Cerebellar cortex (tissue), 1 donor: ENCODE measurements at regions not wholly inside any gene's neighbourhood (a gene's known extent, or its start where the extent isn't known, plus 50 kb on each side); places are given as distances from the start of the nearest gene placed in this dataset.
"Not testable (repeated sequence)": the region's sequence is repeated elsewhere in the genome, so short reads cannot be mapped to it uniquely, and the experiment has no call there.

Source experiments
- DNase-seq: peaks from one replicate; pipeline ENCODE4 v3.0.0-alpha.2; 2015; ENCODE audit warnings: low spot score

DNA sequence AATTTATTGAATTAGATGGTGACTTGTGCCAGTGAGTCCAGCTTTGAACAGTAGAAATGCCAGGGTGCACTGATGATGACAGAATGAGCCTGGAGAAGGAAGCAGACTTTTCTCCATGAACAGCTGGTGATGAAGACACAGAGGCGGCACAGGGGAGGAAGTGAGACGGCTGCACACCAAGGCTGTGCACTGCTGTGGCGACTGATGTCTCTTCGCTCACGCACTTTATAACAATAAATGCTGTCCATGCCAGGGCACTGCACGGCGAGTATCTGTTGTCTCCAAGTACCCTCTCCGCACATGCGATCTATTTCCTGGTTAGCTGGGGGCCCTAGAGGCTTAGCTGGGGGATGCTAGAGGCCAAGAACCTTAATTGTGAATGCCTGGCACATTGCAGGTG, 175.2 kb downstream of the TMEM200C start:
- DNase-seq, result no peak

DNA sequence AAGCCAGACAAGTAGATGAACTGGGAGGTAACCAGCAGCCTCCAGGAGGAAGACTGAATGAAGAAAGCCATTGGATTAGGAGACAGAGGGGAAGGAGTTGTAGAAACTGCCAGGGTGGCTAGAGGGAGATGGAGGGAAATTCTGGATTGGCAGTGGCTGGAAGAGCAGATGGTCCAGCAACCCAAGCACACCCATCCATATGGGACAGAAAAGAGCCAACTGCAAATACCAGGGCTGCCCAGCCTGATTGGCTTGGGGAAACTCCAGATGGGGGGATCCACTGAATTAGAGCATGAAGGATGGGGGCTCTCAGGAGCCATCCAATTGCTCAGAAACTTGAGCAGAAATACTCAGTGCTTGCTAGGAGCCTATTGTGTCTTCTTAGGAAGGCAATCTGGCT, 173.5 kb upstream of the EPB41L3 start:
- DNase-seq, result peak; percentile 92

DNA sequence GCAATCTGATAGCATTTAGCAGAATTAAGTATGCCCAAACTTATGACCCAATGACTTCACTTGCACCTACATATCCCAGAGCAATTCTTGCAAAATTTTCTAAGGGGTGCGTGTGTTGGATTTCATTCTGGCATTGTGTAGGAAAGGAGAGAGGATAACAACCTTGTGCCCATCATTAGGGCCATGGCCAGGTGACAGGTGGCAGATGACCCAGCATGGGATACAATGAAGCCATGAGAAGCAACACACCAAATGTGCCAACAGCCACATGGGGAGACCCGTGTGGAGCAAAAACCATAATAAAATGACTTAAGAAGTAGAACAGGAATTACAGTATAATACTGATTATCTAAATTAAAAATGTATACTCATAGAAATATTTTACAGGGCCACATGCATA, 166.9 kb upstream of the EPB41L3 start:
- peak; percentile 90 for DNase-seq

DNA sequence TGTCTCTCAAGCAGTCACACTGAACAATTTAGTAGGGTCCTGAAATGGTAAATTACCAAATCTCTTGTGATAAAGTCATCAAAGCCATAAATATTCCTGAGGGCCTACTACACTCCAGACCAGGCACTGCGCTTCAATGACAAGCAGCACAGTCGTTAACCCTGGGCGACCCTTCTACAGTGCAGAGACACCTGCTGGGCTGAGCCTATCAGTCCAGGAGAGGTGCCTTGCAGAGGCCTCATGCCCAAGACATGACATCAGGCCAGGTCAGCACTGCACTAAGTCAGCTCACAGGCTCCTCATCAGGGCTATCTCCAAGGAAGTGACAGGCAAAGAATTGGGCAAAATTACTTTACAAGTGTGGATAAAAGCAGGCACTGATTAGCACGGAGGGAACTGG, 166.4 kb upstream of the EPB41L3 start:
- no peak for DNase-seq

DNA sequence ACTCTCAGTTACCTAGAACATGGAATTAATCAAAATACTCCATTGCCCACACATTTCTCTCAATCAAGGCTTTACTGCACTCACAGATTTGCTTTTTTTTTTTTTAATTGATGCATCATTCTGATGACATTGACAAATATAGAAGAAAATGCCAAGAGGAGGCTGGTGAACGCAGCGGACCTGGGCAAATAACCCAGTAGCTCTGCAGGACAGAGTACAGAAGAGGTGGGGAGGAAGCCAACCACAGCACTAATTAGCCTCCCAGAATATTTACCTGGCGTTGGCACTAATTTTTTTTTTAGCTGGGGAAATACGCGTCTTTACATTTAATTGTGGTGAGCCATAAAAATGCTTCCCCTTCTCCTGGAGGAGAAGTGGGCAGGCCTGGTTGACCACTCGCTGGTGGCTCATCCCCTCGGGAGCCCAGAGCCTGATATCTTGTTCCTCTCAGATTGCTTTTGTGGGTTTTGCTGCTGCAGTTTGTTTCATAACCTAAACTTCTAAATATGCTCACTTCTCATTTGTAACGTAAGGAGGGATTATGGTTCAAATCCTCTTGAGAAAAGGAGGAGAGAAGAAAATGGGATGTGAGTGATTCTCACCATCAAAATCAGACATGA, 165.8 kb upstream of the EPB41L3 start:
- peak; percentile 76 for DNase-seq

DNA sequence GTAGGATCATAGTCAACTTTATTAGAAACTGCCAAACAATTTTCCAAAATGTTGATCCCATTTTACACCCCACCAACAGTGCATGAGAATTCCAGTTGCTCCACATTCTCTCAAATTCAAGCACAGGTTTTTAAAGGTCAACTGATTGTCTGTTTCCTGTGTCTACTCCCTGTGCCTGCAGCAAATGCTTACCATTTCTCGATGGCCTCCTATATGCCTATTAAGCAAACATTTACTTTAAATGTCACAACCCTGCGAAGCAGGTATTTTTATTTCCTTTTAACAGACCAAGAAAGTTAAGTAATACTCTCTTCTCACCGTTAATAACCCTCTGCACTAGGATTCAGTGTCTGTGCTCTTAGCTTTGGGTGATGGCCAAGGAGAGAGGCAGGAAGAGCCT, 163.8 kb upstream of the EPB41L3 start:
- DNase-seq, result no peak

DNA sequence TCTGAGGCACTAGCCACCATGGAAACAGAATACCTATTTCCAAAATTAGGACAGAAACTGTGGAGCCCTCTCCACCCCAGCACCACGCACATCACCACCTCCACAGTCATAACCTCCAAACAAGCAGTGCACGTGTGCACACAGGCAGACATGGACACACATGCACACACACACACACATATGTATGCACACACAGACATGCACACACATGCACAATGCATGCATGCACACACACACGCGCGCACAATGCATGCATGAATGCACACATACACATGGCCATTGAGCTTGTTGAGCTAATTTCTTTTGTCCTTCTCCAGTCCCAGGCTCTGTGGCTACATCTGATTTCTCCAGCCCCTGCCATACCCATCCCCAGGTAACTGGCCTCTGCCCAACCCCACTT, 161.6 kb upstream of the EPB41L3 start:
- no peak for DNase-seq

DNA sequence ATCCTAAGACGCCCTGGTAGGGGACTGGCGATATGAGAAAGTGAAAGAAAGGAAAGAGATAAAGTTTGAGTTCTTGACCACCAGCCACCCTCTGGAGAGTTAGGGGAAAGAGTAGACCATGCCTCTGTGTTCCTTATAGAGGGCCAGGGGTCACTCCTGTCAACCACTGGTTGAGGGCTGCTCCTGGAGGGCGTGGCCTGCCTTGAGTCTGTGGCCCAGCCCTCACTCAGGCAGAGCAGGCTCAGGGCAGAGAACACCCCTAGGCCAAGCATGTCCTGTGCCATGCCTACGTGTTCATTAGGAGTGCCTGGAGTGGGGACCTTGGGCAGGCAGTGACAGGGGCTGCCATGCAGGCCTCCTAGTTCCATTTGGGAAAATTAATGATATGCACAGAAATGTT, 161.1 kb upstream of the EPB41L3 start:
- DNase-seq, result no peak

DNA sequence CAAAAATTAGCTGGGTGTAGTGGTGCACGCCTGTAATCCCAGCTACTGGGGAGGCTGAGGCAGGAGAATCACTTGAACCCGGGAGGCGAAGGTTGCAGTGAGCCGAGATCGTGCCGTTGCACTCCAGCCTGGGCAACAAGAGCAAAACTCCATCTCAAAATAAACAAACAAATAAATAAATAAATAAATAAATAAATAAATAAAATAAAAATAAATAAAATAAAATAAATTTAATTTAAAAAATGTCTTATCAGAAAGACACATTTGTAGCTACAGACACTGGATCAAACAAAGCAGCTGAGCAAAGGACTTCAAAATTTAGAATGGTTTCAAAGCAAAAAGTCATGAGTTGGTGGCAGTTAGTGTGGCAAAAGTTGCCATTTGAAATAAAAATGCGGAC, 158.2 kb upstream of the EPB41L3 start:
- DNase-seq, result not testable (repeated sequence)

DNA sequence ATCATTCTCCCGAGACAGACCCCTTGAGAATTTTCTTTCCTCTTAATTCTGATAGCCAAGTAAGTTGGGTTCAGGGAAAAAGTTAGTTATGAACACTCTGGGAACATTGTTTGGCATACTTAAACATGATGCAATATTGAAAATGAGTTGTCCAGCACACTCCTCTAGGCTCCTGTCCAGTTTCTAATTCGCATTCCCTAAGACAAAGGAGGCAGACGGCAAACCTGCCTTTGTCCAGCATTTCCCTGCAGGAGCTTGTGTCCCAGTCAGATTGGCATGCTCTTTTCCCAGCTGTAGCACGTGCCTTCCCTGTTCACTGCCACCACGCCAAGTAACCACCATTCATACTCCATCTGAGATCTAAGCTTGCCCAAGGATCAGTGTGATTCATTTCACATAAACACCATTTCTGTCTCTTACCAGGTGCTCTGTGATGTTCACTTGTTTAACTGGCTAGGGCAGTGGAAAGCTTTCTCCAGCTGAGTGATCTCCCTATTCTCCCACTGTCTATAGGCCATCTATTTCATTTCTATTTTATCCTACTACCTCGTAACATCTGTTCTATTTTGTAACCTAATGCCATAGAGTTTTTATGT, 150.0 kb upstream of the EPB41L3 start:
- DNase-seq, result peak; percentile 54

DNA sequence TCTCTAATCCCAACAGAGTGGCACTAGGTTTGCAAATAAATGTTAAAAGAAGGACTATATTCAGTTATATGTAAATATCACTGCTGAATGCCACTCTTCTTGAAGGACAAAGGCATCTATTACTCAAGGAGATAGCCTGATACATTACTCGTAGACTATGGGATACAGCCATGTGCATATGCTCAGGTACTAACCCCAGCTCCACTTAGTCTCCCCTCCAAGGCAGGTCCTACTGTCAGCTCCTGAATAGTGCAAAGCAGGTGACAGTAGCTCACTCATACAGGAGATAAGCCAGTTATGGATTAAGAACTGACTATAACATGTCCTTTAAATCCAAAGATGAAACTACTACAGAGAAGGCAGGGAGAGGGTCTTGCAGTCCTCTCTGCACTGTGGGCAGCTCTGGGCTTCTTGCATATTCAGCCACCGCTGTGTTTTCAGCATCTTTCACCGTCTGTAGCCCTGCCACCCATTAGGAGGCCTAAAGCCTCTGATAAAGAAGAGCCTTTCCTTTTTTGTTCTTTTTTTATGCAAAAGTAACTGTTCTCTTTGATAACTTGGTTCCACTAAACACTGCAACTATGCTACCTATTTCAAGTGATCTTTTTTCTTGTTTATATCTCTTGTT, 135.1 kb upstream of the EPB41L3 start:
- no peak for DNase-seq

DNA sequence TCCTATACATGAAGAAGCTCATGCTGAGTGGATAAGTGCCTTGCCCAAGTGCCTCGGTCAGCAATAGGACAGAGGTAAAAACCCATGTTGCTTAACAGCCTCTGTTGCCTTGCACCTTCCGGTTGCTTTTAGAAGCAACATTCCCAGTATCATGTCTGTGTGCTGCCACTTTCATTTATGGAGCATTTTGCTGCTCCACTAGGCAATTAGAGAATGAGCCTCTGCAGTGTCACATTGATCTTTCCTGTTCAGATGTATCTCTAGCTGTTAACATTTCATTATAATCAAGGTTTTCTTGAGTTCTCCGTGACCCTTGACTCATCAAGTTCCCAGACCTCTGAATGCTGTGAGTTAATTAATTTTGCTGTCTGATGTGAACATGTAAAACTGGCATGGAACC, 134.5 kb upstream of the EPB41L3 start:
- DNase-seq, result no peak

DNA sequence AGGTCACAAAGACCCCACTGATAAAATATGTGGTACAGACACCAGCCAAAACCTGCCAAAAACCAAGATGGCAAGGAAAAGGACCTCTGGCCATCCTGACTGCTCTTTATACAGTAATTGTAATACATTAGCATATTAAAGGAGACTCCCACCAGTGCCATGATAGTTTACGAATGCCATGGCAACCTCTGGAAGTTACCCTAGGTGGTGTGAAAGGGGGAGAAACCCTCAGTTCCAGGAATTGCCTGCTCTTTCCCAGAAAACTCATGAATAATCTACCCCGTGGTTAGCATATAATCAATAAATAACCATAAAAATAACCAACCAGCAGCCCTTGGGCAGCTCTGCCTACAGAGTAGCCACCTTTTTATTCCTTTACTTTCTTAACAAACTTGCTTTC, 129.8 kb upstream of the EPB41L3 start:
- DNase-seq, result no peak

DNA sequence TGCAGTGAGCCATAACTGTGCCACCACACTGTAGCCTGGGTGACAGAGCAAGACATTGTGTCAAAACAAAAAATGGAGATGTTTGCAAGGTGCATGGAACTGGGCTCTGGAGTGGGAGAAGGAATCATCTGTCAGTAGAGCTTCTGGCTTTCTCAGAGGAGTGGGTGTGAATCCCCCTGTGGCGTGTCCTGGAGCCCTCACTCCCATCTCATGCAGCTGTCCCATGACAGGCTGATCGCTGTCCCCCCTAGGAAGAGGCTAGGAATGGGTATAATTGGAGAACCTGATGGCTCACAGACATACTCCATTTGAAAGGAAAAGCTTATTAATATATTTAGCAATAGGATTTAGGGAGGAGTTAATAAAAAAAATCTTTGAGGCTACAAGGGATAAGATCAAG, 125.8 kb upstream of the EPB41L3 start:
- DNase-seq, result no peak

DNA sequence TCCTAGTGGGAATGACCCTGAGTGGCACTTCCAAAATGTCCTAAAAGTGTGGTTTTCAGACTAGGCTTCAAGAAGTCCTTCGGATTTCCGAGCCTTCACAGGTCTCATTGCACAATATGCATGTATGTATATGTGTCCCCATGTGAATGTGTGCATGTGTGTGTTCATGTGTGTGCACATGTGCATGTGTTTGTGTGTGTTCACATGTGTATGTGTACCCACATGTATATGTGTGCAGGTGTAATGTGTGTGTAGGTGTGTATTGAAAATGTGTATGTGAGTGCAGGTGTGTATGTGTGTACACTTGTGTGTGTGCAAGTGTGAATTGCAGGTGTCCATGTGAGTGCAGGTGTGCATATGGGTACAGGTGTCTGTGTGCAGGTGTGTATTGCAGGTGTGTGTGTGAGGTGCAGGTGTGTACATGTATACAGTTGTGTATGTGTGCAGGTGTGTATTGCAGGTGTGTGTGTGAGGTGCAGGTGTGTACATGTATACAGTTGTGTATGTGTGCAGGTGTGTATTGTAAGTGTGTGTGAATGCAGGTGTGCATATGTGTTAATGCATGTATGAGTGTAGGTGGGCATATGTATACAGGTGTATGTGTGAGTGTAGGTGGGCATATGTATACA, 124.4 kb upstream of the EPB41L3 start:
- no peak for DNase-seq

DNA sequence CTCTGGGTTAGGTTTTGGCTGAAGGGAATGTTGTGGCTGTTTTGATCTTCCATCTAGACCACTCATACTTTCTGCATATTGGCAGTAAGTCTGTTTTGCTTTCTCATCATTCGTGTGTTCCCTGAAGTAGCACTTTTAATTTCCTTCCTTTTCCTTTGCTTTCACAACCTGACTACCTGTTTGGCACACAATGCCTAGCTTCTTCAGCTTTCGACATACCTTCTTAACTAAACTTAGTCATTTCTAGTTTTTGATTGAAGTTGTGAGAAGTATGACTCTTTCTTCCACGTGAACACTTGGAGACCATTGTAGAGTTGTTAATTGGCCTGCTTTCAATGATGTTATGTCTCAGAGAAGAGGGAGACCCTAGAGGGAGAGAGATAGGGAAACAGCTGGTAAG, 123.6 kb upstream of the EPB41L3 start:
- DNase-seq, result no peak

DNA sequence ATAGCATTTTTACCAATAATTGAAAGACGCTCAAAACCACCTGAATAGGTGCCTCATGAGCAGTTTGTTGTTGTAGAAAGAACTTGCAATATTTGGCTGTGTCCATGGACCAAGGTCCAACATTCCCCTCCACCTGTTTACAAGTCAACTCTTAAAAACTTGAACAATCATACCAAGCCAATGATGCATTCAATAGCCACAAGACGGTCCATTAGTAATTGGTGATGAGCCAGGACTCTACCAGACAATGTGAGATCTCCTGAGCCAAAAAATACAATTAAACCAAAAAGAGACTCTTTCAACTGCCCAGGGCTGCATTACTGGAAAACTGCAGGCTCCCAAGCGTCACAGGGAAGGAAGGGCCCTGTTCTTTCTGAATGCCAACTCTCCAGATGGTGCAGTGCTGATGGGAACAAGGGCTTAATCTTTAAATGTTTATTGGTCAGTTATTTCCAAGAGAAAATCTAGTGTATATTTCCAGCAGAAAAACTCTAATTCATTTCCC, 118.8 kb upstream of the EPB41L3 start:
- peak; percentile 79 for DNase-seq

DNA sequence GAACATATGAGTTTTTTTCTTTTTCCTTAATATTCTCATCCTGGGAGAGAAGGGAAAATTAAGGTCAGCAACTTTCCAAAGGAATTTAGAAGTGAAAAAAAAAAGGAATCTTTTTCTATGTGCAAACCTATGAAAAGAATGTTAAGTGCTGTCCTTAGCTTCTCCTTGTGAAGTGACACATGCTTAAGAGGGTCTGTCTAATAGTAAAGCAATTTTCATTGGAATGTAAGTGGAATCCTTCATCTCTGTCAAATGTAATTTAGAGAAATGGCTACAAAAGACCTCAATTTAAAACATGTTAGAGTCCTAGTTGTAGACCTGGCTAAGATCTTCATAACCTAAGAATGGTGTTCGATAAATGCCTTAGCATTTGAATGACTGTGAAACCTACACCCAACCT, 117.4 kb upstream of the EPB41L3 start:
- DNase-seq, result no peak

DNA sequence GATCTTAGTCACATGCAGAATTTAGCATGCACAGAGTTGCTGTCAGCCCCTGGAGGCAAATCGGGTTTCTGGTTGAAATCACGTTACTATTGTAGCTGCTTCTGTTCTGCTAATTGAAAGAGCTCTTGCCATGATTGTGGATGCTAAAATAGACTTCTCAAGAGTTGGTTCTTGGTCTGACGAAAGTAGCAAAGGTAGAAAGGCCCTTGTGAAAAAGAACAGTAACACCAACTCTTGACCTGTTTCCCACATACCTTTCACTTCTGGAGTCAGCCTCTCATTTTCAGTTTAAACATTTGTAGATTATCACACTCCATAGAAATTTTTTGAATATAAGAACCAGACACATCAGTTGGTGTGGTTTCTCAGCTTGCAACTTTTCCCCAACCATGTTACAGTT, 110.0 kb upstream of the EPB41L3 start:
- DNase-seq, result no peak

DNA sequence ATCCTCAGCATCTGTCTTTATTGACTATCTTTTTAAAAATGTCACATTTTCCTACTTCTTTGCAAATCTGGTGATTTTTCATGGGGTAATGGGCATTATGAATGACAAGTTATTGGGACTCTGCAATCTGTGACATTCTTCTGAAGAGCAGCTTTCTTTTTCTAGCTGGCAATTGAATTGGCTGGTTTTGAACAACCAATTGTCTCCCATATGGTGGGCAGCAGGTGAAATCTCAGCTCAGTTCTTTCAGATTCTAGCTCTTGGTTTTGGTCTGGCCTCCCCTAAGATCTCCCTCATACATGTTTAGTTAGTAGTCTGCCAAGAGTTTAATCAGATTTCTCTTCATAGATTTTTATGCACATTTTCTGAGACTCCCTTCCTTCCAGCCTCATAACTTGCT, 107.9 kb upstream of the EPB41L3 start:
- peak; percentile 8 for DNase-seq

DNA sequence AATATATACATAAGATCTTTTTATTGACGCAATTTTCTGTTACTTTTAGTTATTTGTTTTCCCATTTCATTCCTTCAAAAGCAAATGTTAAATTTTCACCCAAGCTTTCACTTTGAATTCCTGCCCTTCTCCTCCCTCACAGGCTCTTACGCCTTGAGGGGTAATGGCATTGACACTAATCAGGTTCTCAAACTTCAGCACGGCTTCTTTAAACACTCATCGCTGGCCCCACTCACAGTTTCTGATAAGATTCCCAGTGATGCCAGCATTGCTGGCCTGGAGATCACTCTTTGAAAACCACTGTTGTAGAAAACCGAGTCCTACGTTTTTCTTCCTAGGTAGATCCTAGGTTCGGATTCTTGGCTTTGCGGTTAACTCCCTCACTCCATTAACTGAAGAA, 105.6 kb upstream of the EPB41L3 start:
- no peak for DNase-seq

DNA sequence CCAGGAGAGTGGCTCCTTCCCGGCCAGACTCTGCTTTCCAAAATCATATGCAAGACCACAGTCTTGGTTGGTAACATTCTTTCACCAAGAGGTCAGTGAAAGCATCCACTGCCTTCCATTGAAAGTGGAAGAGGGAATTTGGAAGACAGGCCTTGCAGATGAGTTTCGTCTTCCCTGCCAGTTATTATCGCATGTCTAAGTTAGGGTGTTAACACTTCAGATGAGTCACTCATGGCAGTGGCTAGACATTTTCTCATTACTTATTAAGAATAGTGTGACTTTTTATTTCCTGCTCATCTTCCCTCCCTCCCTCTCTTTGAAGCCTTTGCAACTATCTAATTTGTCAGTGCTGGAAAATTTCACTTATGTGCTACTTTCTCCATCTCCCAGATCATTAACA, 102.9 kb upstream of the EPB41L3 start:
- DNase-seq, result no peak

DNA sequence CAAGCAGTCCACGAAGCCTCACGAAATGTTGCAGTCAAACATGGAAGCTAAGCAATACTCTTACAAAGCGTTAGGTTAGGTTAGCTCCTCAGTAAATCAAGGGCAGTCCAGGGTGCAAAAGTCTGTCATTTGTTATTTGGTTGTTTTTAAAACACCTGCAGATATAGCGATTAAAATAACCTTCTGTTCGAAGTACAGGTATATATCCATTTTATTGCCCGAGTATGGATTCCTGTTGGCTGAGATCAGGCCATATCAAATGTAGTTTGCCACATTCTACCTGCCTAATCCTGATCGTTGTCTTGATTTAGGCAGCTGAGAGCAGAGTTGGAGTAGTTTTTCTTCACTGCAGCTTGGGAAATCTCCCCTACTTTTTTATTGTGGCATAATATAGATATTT, 99.5 kb upstream of the EPB41L3 start:
- DNase-seq, result no peak
